Esophagus muscularis mucosa (tissue), 4 donors: ENCODE measurements at regions not wholly inside any gene's neighbourhood (a gene's known extent, or its start where the extent isn't known, plus 50 kb on each side); places are given as distances from the start of the nearest gene placed in this dataset.

Experiments
- CTCF ChIP-seq, 3 experiments: fragments of 200-600 bp in 2 of 3; fragments of 450-650 bp in 1 of 3; sonication (generic) in 2 of 3; IDR thresholded peaks; one replicate each; pipeline ENCODE4 v1.5.1; 2017 to 2019; ENCODE audit warnings: antibody characterized with exemption in 3 of 3, mild to moderate bottlenecking in 2 of 3, moderate library complexity in 1 of 3
- EP300 ChIP-seq: sonication (generic); formaldehyde crosslinking; IDR thresholded peaks from one replicate; pipeline ENCODE4 v1.6.1; 2017; ENCODE audit warnings: antibody characterized with exemption
- POLR2A ChIP-seq: fragments of 450-650 bp; IDR thresholded peaks from one replicate; pipeline ENCODE4 v1.6.1; 2017; ENCODE audit warnings: antibody characterized with exemption, moderate library complexity, mild to moderate bottlenecking, low read depth
- POLR2AphosphoS5 ChIP-seq, 2 donors: sonication (generic); formaldehyde crosslinking; IDR thresholded peaks; one replicate each; pipeline ENCODE4 v1.6.1; 2017; ENCODE audit warnings: antibody characterized with exemption in 2 of 2

DNA sequence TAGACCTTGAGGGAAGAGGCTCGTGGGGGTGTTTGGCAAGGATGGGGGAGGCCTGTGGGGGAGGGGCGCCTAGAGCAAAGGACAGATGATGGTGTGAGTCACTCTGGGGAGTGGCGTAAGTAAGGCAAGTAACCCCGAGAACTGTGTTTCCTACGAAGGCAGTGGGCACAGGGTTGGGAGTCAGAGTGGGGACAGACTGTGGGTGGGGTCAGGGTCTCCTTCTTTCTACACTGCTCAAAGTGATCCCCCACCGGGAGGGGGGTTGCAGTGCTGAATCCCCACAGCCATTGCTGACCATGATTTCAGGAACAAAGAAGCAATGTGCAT, 136.8 kb downstream of the TENT4A start:
- no peak for TF ChIP-seq CTCF (IDR thresholded peaks at IDR 0.05)
- no peak for TF ChIP-seq EP300
- no peak for TF ChIP-seq POLR2A
- no peak for TF ChIP-seq POLR2AphosphoS5 (IDR thresholded peaks at IDR 0.05)
